Sigmoid colon (tissue), 4 donors: ENCODE measurements at regions not wholly inside any gene's neighbourhood (a gene's known extent, or its start where the extent isn't known, plus 50 kb on each side); places are given as distances from the start of the nearest gene placed in this dataset.

Experiments
- CTCF ChIP-seq, 4 experiments: fragments of 450-650 bp in 3 of 4; fragments of 200-600 bp in 1 of 4; IDR thresholded peaks; one replicate each; pipeline ENCODE4 v1.5.1; 2016 to 2019; ENCODE audit warnings: antibody characterized with exemption in 4 of 4, mild to moderate bottlenecking in 3 of 4, moderate library complexity in 2 of 4
- EP300 ChIP-seq, 4 donors: sonication (generic); formaldehyde crosslinking; IDR thresholded peaks; one replicate each; pipeline ENCODE4 v1.6.1; 2017; ENCODE audit warnings: antibody characterized with exemption in 4 of 4
- POLR2AphosphoS5 ChIP-seq, 4 donors: sonication (generic); formaldehyde crosslinking; IDR thresholded peaks; one replicate each; pipeline ENCODE4 v1.6.1; 2017; ENCODE audit warnings: antibody characterized with exemption in 4 of 4

GRCh38 chr13:38452656-38453055 lies 103.0 kb downstream of the UFM1 start:
- no peak for TF ChIP-seq CTCF (IDR thresholded peaks at IDR 0.05)
- TF ChIP-seq EP300 (IDR thresholded peaks at IDR 0.05), result no peak
- no peak for TF ChIP-seq POLR2AphosphoS5 (IDR thresholded peaks at IDR 0.05)
